GM18951 (cell line): ENCODE measurements at regions not wholly inside any gene's neighbourhood (a gene's known extent, or its start where the extent isn't known, plus 50 kb on each side); places are given as distances from the start of the nearest gene placed in this dataset.
"Not testable (repeated sequence)": the region's sequence is repeated elsewhere in the genome, so short reads cannot be mapped to it uniquely, and the experiment has no call there.

Experiments used
- POLR2A ChIP-seq: IDR thresholded peaks from 4 replicates; pipeline ENCODE4 v1.6.1; 2011; ENCODE audit warnings: mild to moderate bottlenecking; ENCODE audit not compliant: insufficient read length, insufficient read depth; ENCODE audit errors: extremely low read depth
- in situ Hi-C: fragments of 300-500 bp; cut with MboI; formaldehyde crosslinking; loops from one replicate; pipeline ENCODE4 v1.12.0; 2022; ENCODE audit warnings: low sequenced_read_pairs, mixed read lengths, inconsistent platforms; ENCODE audit not compliant: unreplicated experiment

GRCh38 chr6:167664678-167665660, 161.7 kb upstream of the AFDN start:
- TF ChIP-seq POLR2A = no peak

DNA sequence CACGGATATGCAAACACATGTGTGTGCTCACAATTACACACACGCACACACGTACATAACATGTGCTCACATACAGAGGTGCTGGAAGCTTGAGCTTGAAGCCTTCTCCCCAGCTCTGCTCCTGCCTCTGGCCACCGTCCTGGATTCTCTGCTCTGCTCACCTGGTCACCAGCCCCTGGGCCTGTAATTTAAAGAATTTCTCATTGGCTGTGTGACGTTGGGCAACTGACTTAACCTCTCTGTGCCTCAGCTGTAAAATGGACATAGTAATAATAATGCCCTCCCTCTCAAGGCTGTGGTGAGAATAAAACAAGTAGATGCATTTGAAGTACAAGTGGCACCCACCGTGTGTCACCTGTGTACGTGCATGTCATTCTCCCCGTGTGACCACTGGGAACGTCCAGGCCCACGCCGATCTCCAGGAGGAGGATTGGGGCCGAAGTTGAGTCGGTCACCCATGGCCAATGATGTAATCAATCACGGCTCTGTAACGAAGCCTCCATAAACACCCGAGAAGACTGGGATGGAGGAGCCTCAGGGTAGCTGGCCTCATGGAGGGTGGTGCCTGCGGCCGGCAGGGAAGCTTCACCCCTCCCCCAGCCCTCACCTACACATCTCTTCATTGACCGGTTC, 160.9 kb upstream of the AFDN start:
- in situ Hi-C loops = no loop called here
- no peak for TF ChIP-seq POLR2A

More at GRCh38 chr6:167664678-167665660, 161.7 kb upstream of the AFDN start:
- in situ Hi-C loops = no loop called here

- in situ Hi-C loops = no loop called here
These were observed 160.0 kb upstream of the AFDN start for GRCh38 chr6:167666571-167667203.

DNA sequence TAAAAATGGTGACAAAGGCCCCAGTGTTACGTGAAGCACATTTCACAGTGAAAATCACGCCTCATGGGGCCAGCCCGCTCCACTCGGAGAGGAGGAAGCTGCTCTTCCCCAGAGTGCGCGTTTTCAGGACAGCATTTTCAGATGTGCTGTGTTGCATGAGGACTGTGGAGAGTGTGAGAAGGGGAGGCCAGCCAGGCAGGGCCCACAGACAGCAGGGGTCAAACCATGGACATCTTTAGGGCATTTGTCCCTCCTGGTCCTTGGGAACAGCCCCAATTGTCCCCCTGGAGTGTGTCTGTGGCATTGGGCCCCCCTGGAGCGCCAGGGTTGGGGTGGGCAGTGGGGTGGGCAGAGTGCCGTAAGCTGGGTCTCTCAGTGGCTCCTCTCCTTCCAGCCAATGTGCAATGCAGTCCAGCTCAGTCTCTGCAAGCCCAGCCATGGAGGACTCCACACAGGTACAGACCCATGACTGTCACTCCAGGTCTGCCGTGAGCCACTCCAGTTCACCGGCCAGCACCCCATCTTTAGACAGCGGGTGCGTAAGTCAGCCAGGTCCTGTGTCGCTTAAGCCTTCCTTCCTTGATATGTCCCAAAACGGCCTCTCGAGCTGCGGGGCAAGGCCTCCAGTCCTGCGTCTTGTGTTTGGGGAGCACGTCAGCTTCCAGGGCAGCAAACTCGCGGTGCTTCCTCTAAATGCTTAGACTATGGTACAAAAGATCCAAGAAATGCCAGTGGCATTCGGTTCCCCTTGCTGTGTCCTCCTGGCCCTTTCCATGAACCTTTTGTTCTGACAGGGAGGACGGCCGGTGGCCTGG, 159.3 kb upstream of the AFDN start:
- in situ Hi-C loops = no loop called here
- TF ChIP-seq POLR2A = no peak

More at GRCh38 chr6:167666571-167667203, 160.0 kb upstream of the AFDN start:
- TF ChIP-seq POLR2A = no peak

GRCh38 chr6:167668019-167668753, 158.5 kb upstream of the AFDN start:
- in situ Hi-C loops = no loop called here
- TF ChIP-seq POLR2A = no peak

GRCh38 chr6:167668754-167669552, 157.8 kb upstream of the AFDN start:
- in situ Hi-C loops = no loop called here
- TF ChIP-seq POLR2A = no peak

DNA sequence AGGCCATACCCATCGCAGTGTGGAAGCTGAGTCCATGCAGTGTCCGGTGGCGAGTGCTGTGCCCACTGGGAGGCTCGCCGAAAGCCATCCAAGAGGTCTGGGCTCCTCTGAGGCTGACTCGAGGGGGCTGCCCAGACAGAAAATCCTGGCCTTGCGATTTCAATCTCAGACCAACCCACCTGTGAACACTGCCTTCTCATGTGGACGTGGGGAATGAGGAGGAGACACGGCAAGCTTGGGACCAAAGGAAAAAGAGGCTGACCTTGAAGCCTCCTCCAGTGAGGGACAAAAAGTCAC, 157.2 kb upstream of the AFDN start:
- TF ChIP-seq POLR2A = no peak
- in situ Hi-C loops = no loop called here

GRCh38 chr6:167669870-167670802, 156.6 kb upstream of the AFDN start:
- in situ Hi-C loops = no loop called here

GRCh38 chr6:167670938-167671338, 155.8 kb upstream of the AFDN start:
- TF ChIP-seq POLR2A = no peak
- in situ Hi-C loops = no loop called here

More at GRCh38 chr6:167669870-167670802, 156.6 kb upstream of the AFDN start:
- TF ChIP-seq POLR2A = no peak

GRCh38 chr6:167671379-167671976, 155.2 kb upstream of the AFDN start:
- in situ Hi-C loops = not testable (repeated sequence)

GRCh38 chr6:167671977-167672687, 154.6 kb upstream of the AFDN start:
- in situ Hi-C loops = no loop called here
- TF ChIP-seq POLR2A = no peak
